Hematopoietic multipotent progenitor cell treated with erythropoietin and hydrocortisone succinate and interleukin-3 and kit ligand, for 15 days (in vitro differentiated cells): ENCODE measurements at regions not wholly inside any gene's neighbourhood (a gene's known extent, or its start where the extent isn't known, plus 50 kb on each side); places are given as distances from the start of the nearest gene placed in this dataset.
"Not testable (repeated sequence)": the region's sequence is repeated elsewhere in the genome, so short reads cannot be mapped to it uniquely, and the experiment has no call there.

ENCODE experiments used
- DNase-seq: peaks from one replicate; pipeline ENCODE4 v3.0.0-alpha.2; 2015; ENCODE audit warnings: low spot score

DNA sequence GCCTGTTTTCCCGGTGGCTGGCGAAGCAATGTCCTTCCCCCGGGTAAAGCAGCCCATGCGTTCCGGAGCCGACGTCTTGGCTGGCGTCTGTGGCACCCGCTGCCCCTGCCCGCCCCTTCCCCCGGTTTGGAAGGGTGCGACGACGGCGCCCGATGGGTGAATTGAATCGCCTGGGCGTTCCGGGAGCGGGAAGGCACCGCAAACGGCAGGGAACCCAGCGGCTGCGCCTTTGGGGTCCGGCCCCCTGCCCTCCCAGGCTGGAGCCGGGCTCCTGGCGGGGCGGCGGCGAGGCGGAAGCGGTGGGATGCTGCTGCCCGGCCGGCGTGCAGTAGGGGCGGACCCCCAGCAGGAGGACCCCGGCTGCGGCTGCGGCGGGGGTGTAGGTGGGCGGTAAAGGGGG is 123.6 kb upstream of the RHOU start:
- DNase-seq: not testable (repeated sequence)

- DNase-seq: not testable (repeated sequence)
Observed at GRCh38 chr1:228622002-228622716, 113.1 kb upstream of the RHOU start.

GRCh38 chr1:228626481-228626880 is 108.8 kb upstream of the RHOU start:
- DNase-seq: not testable (repeated sequence)

DNA sequence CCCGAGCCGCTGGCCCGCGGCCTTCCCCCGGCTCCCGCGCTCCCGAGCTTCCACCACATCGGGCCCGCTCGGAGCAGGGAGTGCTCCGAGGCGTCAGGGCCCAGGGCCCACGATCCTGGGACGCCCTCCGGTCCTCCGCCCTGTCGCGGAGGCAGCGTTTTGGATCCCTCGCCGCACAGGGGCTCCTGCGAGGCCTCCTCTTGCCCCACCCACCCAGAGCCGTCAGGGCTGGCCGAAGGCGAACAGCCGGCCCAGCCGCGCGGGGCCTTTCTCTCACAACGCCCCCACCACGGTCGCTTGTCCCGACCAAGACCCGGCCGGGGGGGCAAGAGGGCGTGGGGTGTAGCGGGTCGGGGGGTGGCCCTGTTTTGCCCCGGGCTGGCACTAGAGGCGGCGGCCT is 102.4 kb upstream of the RHOU start:
- DNase-seq: not testable (repeated sequence)

DNA sequence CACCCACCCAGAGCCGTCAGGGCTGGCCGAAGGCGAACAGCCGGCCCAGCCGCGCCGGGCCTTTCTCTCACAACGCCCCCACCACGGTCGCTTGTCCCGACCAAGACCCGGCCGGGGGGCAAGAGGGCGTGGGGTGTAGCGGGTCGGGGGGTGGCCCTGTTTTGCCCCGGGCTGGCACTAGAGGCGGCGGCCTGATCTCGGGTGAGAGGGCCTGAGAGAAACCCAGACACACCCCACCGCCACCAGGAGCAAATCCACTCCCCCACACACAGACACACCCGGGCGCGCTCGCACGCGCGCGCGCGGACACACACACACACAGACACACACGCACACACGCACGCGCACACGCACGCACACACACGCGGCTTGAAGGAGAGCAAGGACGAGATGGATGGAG is 100.0 kb upstream of the RHOU start:
- not testable (repeated sequence) for DNase-seq

DNA sequence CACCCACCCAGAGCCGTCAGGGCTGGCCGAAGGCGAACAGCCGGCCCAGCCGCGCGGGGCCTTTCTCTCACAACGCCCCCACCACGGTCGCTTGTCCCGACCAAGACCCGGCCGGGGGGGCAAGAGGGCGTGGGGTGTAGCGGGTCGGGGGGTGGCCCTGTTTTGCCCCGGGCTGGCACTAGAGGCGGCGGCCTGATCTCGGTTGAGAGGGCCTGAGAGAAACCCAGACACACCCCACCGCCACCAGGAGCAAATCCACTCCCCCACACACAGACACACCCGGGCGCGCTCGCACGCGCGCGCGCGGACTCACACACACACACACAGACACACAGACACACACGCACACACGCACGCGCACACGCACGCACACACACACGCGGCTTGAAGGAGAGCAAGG is 97.8 kb upstream of the RHOU start:
- DNase-seq: not testable (repeated sequence)

DNA sequence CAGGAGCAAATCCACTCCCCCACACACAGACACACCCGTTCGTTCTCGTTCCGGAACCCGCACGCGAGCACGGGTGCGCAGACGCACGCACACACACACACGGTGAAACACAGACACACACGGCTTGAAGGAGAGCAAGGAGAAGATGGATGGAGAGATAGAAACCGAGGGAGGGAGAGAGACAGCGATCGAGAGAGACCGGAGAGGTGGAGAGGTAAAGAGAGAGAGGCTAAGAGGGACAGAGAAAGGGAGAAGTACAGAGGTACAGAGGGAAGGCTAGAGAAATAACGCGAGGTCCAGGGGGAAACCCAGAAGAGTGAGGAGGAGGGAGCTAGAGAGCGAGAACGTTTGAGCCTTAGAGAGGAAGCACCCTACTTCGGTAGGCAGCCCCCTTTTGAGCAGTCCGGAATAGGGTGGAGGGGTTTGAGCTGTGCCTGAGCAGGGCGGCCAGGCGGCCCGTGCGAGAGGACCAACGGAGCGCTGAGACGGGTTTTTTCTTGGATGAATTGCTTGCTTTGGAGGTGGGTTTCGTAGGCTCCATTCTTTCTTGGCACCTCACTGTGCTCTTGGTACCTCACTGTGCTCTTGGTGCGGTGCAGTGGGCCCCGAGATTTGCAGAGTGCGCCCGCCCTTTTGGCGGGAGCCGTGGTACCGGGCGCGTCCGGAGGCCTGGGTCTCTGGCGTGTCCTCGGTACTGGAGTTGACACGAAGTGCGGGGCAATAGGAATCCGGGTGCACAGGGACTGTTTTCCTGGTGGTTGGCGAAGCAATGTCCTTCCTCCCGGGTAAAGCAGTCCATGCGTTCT is 88.4 kb upstream of the RHOU start:
- no peak for DNase-seq

- no peak for DNase-seq
Observed at GRCh38 chr1:228647523-228648444, 87.5 kb upstream of the RHOU start.

- DNase-seq: no peak
Observed at GRCh38 chr1:228648647-228649383, 86.5 kb upstream of the RHOU start.

DNA sequence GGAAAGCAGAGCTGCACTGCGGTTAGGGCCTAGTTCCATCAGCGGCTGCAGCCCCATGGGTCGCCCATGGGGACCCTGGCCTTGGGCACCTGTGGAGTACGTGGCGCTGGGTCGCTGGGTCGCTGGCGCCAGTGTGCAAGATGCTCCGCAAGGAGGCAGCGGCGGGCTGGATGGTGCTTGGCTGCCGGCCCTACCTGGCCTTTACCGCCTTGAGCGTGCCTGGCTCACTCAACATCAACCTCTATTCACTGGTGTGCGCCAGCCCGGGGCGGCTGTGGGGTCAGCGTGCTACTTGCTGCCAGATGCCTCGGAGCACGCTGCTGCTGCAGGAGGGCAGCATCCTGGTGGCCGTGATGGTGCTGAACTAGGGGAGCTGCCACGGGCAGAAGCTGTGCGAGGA is 85.1 kb upstream of the RHOU start:
- no peak for DNase-seq

- no peak for DNase-seq
Observed at GRCh38 chr1:228650946-228651345, 84.3 kb upstream of the RHOU start.

GRCh38 chr1:228652116-228652515 is 83.2 kb upstream of the RHOU start:
- no peak for DNase-seq

GRCh38 chr1:228653057-228653456 is 82.2 kb upstream of the RHOU start:
- not testable (repeated sequence) for DNase-seq

- DNase-seq: no peak
Observed at GRCh38 chr1:228653748-228654147, 81.5 kb upstream of the RHOU start.

DNA sequence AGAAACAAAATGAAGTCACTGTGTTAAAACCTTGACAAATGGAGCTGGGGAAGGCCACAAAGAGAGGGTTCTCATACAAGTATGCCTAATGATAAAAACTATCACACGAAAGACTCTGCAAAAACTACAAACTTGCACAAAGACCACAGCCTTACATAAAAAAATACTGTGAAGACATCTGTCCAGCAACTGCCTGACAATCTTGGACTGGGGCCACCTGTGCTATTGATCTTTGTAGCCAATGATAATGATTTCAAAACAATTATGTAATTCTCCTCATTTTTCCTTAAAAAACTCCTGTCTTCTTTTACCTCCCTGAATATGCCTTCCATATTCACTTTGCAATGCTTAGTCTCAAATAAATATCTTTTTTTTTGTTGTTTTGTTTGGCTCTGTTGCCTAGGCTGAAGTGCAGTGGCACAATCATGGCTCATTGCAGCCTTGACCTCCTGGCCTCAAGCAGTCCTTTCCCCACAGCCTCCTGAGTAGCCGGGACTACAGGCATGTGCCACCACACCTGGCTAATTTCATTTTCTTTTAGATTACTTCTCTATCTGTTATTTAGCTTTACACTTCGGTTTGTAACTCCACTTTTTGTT is 79.4 kb upstream of the RHOU start:
- DNase-seq: no peak

- DNase-seq: not testable (repeated sequence)
Observed at GRCh38 chr1:228662007-228662689, 73.1 kb upstream of the RHOU start.

DNA sequence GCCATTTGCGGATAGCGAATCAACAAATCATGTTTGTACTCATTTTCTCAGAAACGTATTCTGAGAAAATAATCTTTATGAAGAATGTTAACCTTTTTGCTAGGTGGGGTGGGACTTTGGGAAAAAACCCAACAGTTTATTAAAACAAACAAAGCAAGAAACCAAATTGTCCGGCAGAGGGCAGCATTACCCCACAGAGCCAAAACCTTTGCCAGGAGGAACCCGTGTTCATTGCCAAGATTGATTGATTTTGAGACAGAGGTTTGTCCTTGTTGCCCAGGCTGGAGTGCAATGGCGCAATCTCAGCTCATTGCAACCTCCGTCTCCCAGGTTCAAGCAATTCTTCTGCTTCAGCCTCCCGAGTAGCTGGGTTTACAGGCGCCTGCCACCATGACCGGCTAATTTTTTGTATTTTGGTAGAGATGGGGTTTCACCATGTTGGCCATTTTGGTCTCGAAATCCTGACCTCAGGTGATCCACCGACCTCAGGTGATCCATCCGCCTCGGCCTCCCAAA is 70.8 kb upstream of the RHOU start:
- peak; percentile 65 for DNase-seq

- no peak for DNase-seq
Observed at GRCh38 chr1:228666686-228667623, 68.3 kb upstream of the RHOU start.

DNA sequence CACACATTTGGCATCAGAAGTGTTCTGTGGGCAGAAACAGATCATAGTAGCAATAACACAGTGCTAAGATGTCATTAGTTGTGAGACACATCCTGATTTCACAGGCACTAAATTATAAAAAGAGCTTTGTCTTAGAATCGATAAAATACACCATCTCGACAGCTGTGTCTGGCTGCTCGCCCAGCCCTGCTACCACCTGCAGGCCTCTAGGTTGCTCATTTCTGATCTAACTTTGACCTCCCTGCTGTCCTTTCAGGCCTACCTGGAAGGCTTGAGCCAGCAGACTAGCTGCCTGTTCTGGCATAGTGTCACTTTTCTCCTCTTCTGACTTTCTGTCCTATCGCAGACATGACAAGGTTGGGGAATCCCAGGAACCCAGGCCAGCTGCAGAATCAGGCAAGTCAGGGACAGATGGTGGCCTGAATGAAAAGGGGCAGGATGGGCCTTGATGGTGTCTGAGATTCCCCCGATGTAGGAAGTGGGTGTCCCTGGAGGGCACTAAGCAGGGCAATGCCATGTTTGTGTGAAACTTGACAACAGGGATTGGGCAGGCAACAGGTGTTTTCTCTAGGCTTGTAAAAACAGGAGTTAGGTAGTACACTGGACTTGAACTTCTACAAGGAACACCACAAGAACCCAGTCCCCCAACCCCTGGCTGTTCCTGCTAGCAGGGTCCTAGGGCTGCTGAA is 66.6 kb upstream of the RHOU start:
- no peak for DNase-seq
